Activated CD8-positive, alpha-beta T cell treated with anti-CD3 and anti-CD28 coated beads for 36 hours (primary cell): ENCODE measurements at regions not wholly inside any gene's neighbourhood (a gene's known extent, or its start where the extent isn't known, plus 50 kb on each side); places are given as distances from the start of the nearest gene placed in this dataset.

Source experiments
- ATAC-seq: fragments of 200-7000 bp; cut with Tn5 transposase; one replicate; pipeline ENCODE4 v1.10.0; 2021; ENCODE audit warnings: mild to moderate bottlenecking, moderate library complexity
- CTCF ChIA-PET: fragments of 350-600 bp; sonication (Branson Sonifier 250); formaldehyde crosslinking; loops from one replicate; lab custom pipeline; 2021; ENCODE audit warnings: antibody characterized with exemption; lab: Charles Lee
- POLR2A ChIA-PET: fragments of 350-600 bp; sonication (Branson Sonifier 250); formaldehyde crosslinking; loops from one replicate; lab custom pipeline; 2021; ENCODE audit warnings: antibody characterized with exemption; lab: Charles Lee
- DNase-seq: peaks from one replicate; pipeline ENCODE4 v3.0.0-alpha.2; 2020
- H3K27ac Mint-ChIP-seq: one replicate; pipeline ENCODE4 v1.8.0; 2021; ENCODE audit warnings: mild to moderate bottlenecking, mixed read lengths
- H3K27me3 Mint-ChIP-seq: one replicate; pipeline ENCODE4 v1.8.0; 2021; ENCODE audit warnings: mixed read lengths
- H3K36me3 Mint-ChIP-seq: one replicate; pipeline ENCODE4 v1.8.0; 2021; ENCODE audit warnings: low read depth, mixed read lengths
- H3K4me1 Mint-ChIP-seq: one replicate; pipeline ENCODE4 v1.8.0; 2021; ENCODE audit warnings: low read depth, mixed read lengths
- H3K4me3 Mint-ChIP-seq: one replicate; pipeline ENCODE4 v1.8.0; 2021; ENCODE audit warnings: mild to moderate bottlenecking, moderate library complexity, mixed read lengths
- H3K9me3 Mint-ChIP-seq: one replicate; pipeline ENCODE4 v1.8.0; 2021; ENCODE audit warnings: mixed read lengths
- CTCF ChIP-seq: fragments of 200-600 bp; IDR thresholded peaks from one replicate; pipeline ENCODE4 v1.8.0; 2022; ENCODE audit warnings: antibody characterized with exemption, mild to moderate bottlenecking
- intact Hi-C: fragments of 100-400 bp; cut with micrococcal nuclease; formaldehyde crosslinking; loops from one replicate; pipeline ENCODE4 v1.10.0; 2022

GRCh38 chr4:24686866-24687692 is 102.7 kb upstream of the DHX15 start:
- POLR2A ChIA-PET = no interaction called here
- ATAC-seq (no peak), DNase-seq (peak; percentile 50)
- CTCF ChIA-PET = interaction anchor here (0.6 to 1.3 kb wide), 6 partner anchors 18 to 626 kb away, joined by 3 to 4 read pairs (median 3); partner anchors contain the start of gene ZCCHC4
- Mint-ChIP-seq H3K4me3 (no peak overlapping the region), H3K4me1 (no peaks in the 10 kb centered on the region), H3K9me3 (no peaks in the 10 kb centered on the region), H3K27me3 (peaks cover 6% of the 10 kb centered on the region), H3K27ac (no peak overlapping the region), H3K36me3 (no peaks in the 10 kb centered on the region)
- TF ChIP-seq CTCF = peak; percentile 71
- intact Hi-C loops = loop anchor here (5.0 kb wide), 1 partner anchor 200 kb away; no protein-coding TSS in a partner anchor

- no peaks in the 10 kb centered on the region for H3K4me1 Mint-ChIP-seq
- CTCF ChIA-PET = interaction anchor here (1.3 to 1.8 kb wide), 2 partner anchors 199 to 218 kb away, joined by 4 to 6 read pairs; no protein-coding TSS in a partner anchor
- intact Hi-C loops = loop anchor here (5.0 kb wide), 1 partner anchor 201 kb away; no protein-coding TSS in a partner anchor
- H3K9me3 Mint-ChIP-seq = no peaks in the 10 kb centered on the region
- no peaks in the 10 kb centered on the region for H3K36me3 Mint-ChIP-seq
- H3K27me3 Mint-ChIP-seq = peaks cover 6% of the 10 kb centered on the region
- no peak for TF ChIP-seq CTCF
- H3K4me3 Mint-ChIP-seq = no peak overlapping the region
- H3K27ac Mint-ChIP-seq = no peak overlapping the region
- DNase-seq = no peak
- POLR2A ChIA-PET = interaction anchor here (0.6 kb wide), 1 partner anchor 10 kb away, joined by 3 read pairs; no protein-coding TSS in a partner anchor
- no peak for ATAC-seq
Observed at GRCh38 chr4:24688453-24688852, 104.1 kb upstream of the DHX15 start.

- Mint-ChIP-seq H3K27ac (no peak overlapping the region), H3K27me3 (peaks cover 4% of the 10 kb centered on the region), H3K36me3 (no peaks in the 10 kb centered on the region), H3K9me3 (no peaks in the 10 kb centered on the region), H3K4me1 (no peaks in the 10 kb centered on the region), H3K4me3 (no peak overlapping the region)
- no peak for ATAC-seq
- intact Hi-C loops = loop anchor here (5.0 kb wide), 1 partner anchor 202 kb away; no protein-coding TSS in a partner anchor
- CTCF ChIA-PET = interaction anchor here (1.8 kb wide), 1 partner anchor 200 kb away, joined by 6 read pairs; no protein-coding TSS in a partner anchor
- POLR2A ChIA-PET = interaction anchor here (0.6 kb wide), 1 partner anchor 11 kb away, joined by 3 read pairs; no protein-coding TSS in a partner anchor
- no peak for DNase-seq
- TF ChIP-seq CTCF = no peak
Observed at GRCh38 chr4:24689212-24689611, 104.9 kb upstream of the DHX15 start.

- Mint-ChIP-seq H3K9me3 (no peaks in the 10 kb centered on the region), H3K27ac (no peak overlapping the region), H3K4me3 (no peak overlapping the region), H3K4me1 (no peaks in the 10 kb centered on the region), H3K36me3 (no peaks in the 10 kb centered on the region), H3K27me3 (peaks cover 4% of the 10 kb centered on the region)
- intact Hi-C loops = no loop called here
- POLR2A ChIA-PET = no interaction called here
- TF ChIP-seq CTCF = no peak
- ATAC-seq (no peak), DNase-seq (no peak)
- CTCF ChIA-PET = no interaction called here
Observed at GRCh38 chr4:24690436-24690835, 104.9 kb upstream of the SOD3 start.

GRCh38 chr4:24693636-24694035 is 101.7 kb upstream of the SOD3 start:
- ChIA-PET CTCF (no interaction called here), POLR2A (no interaction called here)
- no peak for DNase-seq
- Mint-ChIP-seq H3K9me3 (no peaks in the 10 kb centered on the region), H3K27ac (no peak overlapping the region), H3K27me3 (peaks cover under 1% of the 10 kb centered on the region), H3K4me1 (no peaks in the 10 kb centered on the region), H3K36me3 (no peaks in the 10 kb centered on the region), H3K4me3 (no peak overlapping the region)
- ATAC-seq = no peak
- intact Hi-C loops = no loop called here
- no peak for TF ChIP-seq CTCF
